Left ventricle myocardium inferior (tissue), 1 donor: ENCODE measurements at regions not wholly inside any gene's neighbourhood (a gene's known extent, or its start where the extent isn't known, plus 50 kb on each side); places are given as distances from the start of the nearest gene placed in this dataset.
"Not testable (repeated sequence)": the region's sequence is repeated elsewhere in the genome, so short reads cannot be mapped to it uniquely, and the experiment has no call there.

ENCODE experiments used
- DNase-seq: peaks from one replicate; pipeline ENCODE4 v3.0.0-alpha.2; 2020
- H3K27ac ChIP-seq: fragments of 200-600 bp; replicated peaks from 2 replicates; pipeline ENCODE4 v1.8.0; 2021
- H3K27me3 ChIP-seq: fragments of 200-600 bp; 2 replicates; pipeline ENCODE4 v1.8.0; 2021; ENCODE audit warnings: low read depth
- H3K36me3 ChIP-seq: fragments of 200-600 bp; 2 replicates; pipeline ENCODE4 v1.8.0; 2021
- H3K4me1 ChIP-seq: fragments of 200-600 bp; 2 replicates; pipeline ENCODE4 v1.8.0; 2021
- H3K4me3 ChIP-seq: fragments of 200-600 bp; 2 replicates; pipeline ENCODE4 v1.8.0; 2021; ENCODE audit warnings: mild to moderate bottlenecking, moderate library complexity
- H3K9me3 ChIP-seq: fragments of 200-600 bp; replicated peaks from 2 replicates; pipeline ENCODE4 v1.8.0; 2021
- intact Hi-C: fragments of 100-400 bp; cut with micrococcal nuclease; formaldehyde crosslinking; loops from one replicate; pipeline ENCODE4 v1.11.0; 2022
- TF ChIP-seq, protein P1 (sequence below): fragments of 200-600 bp; IDR thresholded peaks from 2 replicates; pipeline ENCODE4 v1.8.0; 2021; ENCODE audit warnings: antibody characterized with exemption, mild to moderate bottlenecking, borderline replicate concordance
- donor health status: DM: no; HTN: yes; CAD: no; lungs with severe emphysema.

DNA sequence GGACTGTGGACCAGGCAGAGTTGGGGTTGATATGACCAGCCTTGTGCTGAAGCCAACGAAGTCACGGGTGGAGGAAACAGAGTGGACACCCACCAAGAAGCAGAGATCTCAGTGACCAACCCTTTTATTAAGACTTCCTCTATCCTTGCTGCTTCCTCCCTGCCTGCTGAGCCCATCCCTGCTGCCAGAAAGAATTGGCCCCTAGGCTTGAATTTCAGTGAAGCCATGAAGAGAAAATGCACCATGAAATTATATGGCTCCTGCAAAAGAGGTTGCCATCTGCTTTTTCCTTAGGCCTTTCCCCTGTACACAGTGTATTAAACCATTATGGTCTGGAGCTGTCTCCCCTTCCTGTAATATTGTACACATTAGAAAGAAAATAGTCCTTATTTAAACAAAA, 246.7 kb downstream of the HS3ST3B1 start:
- H3K36me3 ChIP-seq: no peaks in the 10 kb centered on the region
- no peak overlapping the region for H3K4me3 ChIP-seq
- peaks cover 23% of the 10 kb centered on the region for H3K27me3 ChIP-seq
- H3K9me3 ChIP-seq: no peaks in the 10 kb centered on the region
- H3K27ac ChIP-seq: no peak overlapping the region
- DNase-seq: no peak
- TF ChIP-seq, protein P1, sequence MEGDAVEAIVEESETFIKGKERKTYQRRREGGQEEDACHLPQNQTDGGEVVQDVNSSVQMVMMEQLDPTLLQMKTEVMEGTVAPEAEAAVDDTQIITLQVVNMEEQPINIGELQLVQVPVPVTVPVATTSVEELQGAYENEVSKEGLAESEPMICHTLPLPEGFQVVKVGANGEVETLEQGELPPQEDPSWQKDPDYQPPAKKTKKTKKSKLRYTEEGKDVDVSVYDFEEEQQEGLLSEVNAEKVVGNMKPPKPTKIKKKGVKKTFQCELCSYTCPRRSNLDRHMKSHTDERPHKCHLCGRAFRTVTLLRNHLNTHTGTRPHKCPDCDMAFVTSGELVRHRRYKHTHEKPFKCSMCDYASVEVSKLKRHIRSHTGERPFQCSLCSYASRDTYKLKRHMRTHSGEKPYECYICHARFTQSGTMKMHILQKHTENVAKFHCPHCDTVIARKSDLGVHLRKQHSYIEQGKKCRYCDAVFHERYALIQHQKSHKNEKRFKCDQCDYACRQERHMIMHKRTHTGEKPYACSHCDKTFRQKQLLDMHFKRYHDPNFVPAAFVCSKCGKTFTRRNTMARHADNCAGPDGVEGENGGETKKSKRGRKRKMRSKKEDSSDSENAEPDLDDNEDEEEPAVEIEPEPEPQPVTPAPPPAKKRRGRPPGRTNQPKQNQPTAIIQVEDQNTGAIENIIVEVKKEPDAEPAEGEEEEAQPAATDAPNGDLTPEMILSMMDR: no peak
- no peaks in the 10 kb centered on the region for H3K4me1 ChIP-seq
- intact Hi-C loops: no loop called here

DNA sequence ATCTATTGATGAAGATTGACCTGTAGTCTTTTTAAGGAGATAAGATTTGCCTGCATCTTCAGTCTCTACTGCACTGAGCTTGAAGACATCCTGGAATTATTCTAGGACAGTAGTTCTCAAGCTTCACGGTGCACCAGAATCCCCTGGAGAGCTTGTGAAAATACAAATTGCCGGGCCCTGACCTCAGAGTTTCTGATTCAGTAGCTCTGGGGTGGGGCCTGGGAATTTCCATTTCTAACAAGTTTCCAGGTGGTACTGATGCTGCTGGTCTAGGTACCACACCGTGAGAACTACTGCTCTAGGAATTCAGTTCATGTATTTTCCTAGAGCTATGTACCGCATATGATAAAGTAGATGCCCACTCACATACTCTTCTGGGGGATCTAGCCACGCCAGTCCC, 246.1 kb downstream of the HS3ST3B1 start:
- intact Hi-C loops: no loop called here
- no peak overlapping the region for H3K27ac ChIP-seq
- no peaks in the 10 kb centered on the region for H3K9me3 ChIP-seq
- no peak overlapping the region for H3K4me3 ChIP-seq
- no peaks in the 10 kb centered on the region for H3K36me3 ChIP-seq
- TF ChIP-seq, protein P1: no peak
- H3K4me1 ChIP-seq: no peaks in the 10 kb centered on the region
- no peak for DNase-seq
- peaks cover 19% of the 10 kb centered on the region for H3K27me3 ChIP-seq

DNA sequence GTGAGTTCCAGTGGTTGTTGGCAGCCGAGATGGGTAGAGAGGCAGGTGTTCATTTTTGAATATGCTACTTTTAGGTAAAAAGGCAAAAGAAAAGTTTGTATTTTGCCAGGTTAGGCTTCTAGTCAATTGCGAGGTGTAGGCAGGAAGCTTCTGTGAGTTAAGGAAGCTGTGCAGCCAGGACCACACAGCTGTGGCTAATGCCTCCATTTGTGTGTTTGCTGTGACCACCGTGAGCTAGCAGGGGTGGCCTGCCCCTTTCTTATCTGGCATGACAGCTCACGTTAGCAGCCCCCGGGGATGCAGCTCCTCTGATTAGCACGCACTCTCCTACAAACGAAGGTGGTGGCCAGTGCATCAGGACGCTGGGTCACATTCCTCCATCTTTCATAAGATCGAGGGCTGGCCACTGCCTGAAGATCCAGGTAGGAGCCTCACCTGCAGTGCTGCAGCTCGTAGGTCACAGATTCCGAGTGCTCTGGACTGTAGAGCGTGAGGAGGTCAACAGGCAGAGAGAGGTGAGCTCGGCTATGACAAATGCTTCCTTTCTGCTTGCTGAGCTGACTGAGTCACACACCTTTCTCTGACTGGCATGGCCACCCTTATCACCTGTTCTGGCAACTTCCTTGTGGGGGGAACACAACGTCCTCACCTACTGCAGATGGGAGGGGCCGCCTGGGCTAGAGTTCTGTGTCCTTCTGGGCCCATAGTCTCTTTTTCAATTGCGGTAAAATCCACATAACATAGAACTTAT, 244.4 kb downstream of the HS3ST3B1 start:
- no peak overlapping the region for H3K4me3 ChIP-seq
- peaks cover 4% of the 10 kb centered on the region for H3K9me3 ChIP-seq
- no peak for DNase-seq
- no peaks in the 10 kb centered on the region for H3K4me1 ChIP-seq
- TF ChIP-seq, protein P1: no peak
- no peaks in the 10 kb centered on the region for H3K36me3 ChIP-seq
- H3K27me3 ChIP-seq: peaks cover 19% of the 10 kb centered on the region
- H3K27ac ChIP-seq: no peak overlapping the region
- intact Hi-C loops: no loop called here

DNA sequence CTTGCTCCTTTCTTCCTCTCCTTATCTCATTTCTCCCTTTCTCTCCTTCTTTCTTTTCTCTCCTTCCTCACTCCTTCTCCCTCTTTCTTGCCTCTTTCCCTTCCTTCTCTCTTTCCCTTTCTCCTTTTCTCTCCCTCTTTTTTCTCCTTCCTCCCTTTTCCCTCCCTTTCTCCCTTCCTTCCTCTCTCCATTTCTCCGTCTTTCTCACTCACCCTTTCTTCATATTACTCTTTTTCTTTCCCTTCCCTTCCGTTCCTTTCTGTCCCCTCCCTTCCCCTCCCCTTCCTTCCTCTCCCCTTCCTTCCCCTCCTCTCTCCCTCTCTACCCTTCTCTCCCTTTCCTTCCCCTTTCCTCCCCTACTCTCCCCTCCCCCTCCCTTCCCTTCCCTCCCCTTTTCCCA, 240.8 kb downstream of the HS3ST3B1 start:
- no peak for DNase-seq
- no peaks in the 10 kb centered on the region for H3K4me1 ChIP-seq
- intact Hi-C loops: no loop called here

DNA sequence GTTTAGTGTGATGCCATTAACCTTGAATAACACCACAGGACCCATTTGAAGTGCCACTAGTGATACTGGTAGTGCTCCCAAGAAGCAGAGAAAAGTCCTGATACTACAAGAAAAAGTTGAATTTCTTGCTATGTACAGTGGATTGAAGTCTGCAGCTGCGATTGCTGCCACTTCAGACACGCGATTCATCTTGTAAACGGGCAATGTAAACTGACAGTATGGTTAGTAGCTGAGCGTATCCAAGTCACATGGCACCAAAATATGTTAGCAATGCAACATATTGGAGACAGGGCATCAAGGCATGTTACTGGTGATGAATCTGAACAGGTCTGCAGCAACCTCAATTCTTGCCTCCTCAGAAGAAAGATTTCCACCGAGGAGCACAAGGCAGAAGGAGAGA, 238.9 kb downstream of the HS3ST3B1 start:
- Histone ChIP-seq H3K4me1 (no peaks in the 10 kb centered on the region), H3K9me3 (peaks cover 29% of the 10 kb centered on the region), H3K36me3 (no peaks in the 10 kb centered on the region), H3K27ac (no peak overlapping the region), H3K27me3 (no peaks in the 10 kb centered on the region), H3K4me3 (no peak overlapping the region)
- no peak for DNase-seq
- TF ChIP-seq, protein P1: no peak
- intact Hi-C loops: no loop called here

More for the DNA sequence above, 240.8 kb downstream of the HS3ST3B1 start:
- Histone ChIP-seq H3K9me3 (peaks cover 25% of the 10 kb centered on the region), H3K4me3 (no peak overlapping the region), H3K27ac (no peak overlapping the region), H3K36me3 (no peaks in the 10 kb centered on the region), H3K27me3 (peaks cover 10% of the 10 kb centered on the region)
- TF ChIP-seq, protein P1: no peak

DNA sequence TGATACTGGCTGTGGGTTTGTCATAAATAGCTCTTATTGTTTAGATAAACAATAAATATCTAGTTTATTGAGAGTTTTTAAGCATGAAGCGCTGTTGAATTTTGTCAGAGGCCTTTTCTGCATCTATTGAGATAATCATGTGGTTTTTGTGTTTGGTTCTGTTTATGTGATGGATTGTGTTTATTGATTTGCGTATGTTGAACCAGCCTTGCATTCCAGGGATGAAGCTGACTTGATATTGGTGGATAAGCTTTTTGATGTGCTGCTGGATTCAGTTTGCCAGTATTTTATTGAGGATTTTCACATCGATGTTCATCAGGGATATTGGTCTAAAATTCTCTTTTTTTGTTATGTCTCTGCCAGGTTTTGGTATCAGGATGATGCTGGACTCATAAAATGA, 231.4 kb downstream of the HS3ST3B1 start:
- H3K27me3 ChIP-seq, H3K36me3 ChIP-seq, intact Hi-C loops, H3K4me3 ChIP-seq, H3K4me1 ChIP-seq, DNase-seq, H3K27ac ChIP-seq: not testable (repeated sequence)
- H3K9me3 ChIP-seq: peaks cover 45% of the 10 kb centered on the region
